ENCODE measurements at regions not wholly inside any gene's neighbourhood (a gene's known extent, or its start where the extent isn't known, plus 50 kb on each side); places are given as distances from the start of the nearest gene placed in this dataset.

- ChIA-PET CTCF (no interaction called here), POLR2A (no interaction called here)
- TF ChIP-seq BCL6B (tag by site-specific recombination; IDR thresholded peaks at IDR 0.05) (no peak), KLF10 (tag by site-specific recombination; IDR thresholded peaks at IDR 0.05) (no peak), ZNF366 (tag by site-specific recombination; conservative IDR thresholded peaks at IDR 0.05) (no peak), ZNF248 (tag by site-specific recombination; IDR thresholded peaks at IDR 0.05) (no peak), ZNF707 (tag by site-specific recombination; IDR thresholded peaks at IDR 0.05) (no peak), ZNF571 (tag by site-specific recombination; IDR thresholded peaks at IDR 0.05) (no peak), ZNF610 (tag by site-specific recombination; IDR thresholded peaks at IDR 0.05; ENCODE audit: borderline replicate concordance) (no peak), ZNF664 (tag by site-specific recombination; IDR thresholded peaks at IDR 0.05) (no peak), ZNF174 (tag by site-specific recombination; IDR thresholded peaks at IDR 0.05) (no peak), ZNF155 (tag by site-specific recombination; IDR thresholded peaks at IDR 0.05) (no peak), ZNF426 (tag by site-specific recombination; IDR thresholded peaks at IDR 0.05) (no peak), ZNF514 (tag by site-specific recombination; IDR thresholded peaks at IDR 0.05) (no peak), ZNF398 (tag by site-specific recombination; IDR thresholded peaks at IDR 0.05) (no peak), ZNF624 (tag by site-specific recombination; IDR thresholded peaks at IDR 0.05) (no peak), SCRT2 (tag by site-specific recombination; IDR thresholded peaks at IDR 0.05) (no peak), ZNF623 (tag by site-specific recombination; IDR thresholded peaks at IDR 0.05) (no peak), ZNF404 (tag by site-specific recombination; IDR thresholded peaks at IDR 0.05) (no peak)
- Histone ChIP-seq H3K4me1 (ENCODE audit: control insufficient read depth, insufficient read depth, low read length) (no peaks in the 10 kb centered on the region), H3K9me3 (ENCODE audit: control insufficient read depth, insufficient read depth, low read depth, low read length) (no peaks in the 10 kb centered on the region), H3K36me3 (ENCODE audit: control insufficient read depth in 2 of 2, insufficient read depth in 1 of 2, low read length in 2 of 2) (no peaks in the 10 kb centered on the region), H3K4me3 (ENCODE audit: low read depth, low read length) (no peak overlapping the region), H3K27ac (ENCODE audit: extremely low read depth, low read depth, low read length) (no peak overlapping the region)
Measured at GRCh38 chr2:238712011-238712410, 135.9 kb upstream of the TWIST2 start.

- TF ChIP-seq ZBTB10 (tag by site-specific recombination; IDR thresholded peaks at IDR 0.05) = no peak
- no peak for TF ChIP-seq EGR2 (tag by site-specific recombination; IDR thresholded peaks at IDR 0.05; ENCODE audit: low read depth)
- 0 out of 2 replicates have a peak, but pooled peaks have one; percentile 22 for TF ChIP-seq ZNF521 (tag by site-specific recombination; IDR thresholded peaks at IDR 0.05)
- TF ChIP-seq ZNF670 (tag by site-specific recombination; IDR thresholded peaks at IDR 0.05; ENCODE audit: low read depth) = 0 out of 2 replicates have a peak, but pooled peaks have one; percentile 58
- 0 out of 2 replicates have a peak, but pooled peaks have one; percentile 23 for TF ChIP-seq ZNF473 (tag by site-specific recombination; IDR thresholded peaks at IDR 0.05)
- no peak for TF ChIP-seq ZNF362 (tag by site-specific recombination; IDR thresholded peaks at IDR 0.05)
- POLR2A ChIA-PET = no interaction called here
- CTCF ChIA-PET = no interaction called here
- Histone ChIP-seq H3K4me3 (ENCODE audit: low read depth, low read length) (no peak overlapping the region), H3K4me1 (ENCODE audit: control insufficient read depth, insufficient read depth, low read length) (no peaks in the 10 kb centered on the region), H3K9me3 (ENCODE audit: control insufficient read depth, insufficient read depth, low read depth, low read length) (no peaks in the 10 kb centered on the region), H3K36me3 (ENCODE audit: control insufficient read depth in 2 of 2, insufficient read depth in 1 of 2, low read length in 2 of 2) (no peaks in the 10 kb centered on the region), H3K27ac (ENCODE audit: extremely low read depth, low read depth, low read length) (no peak overlapping the region)
Measured at GRCh38 chr2:238713198-238713826, 134.6 kb upstream of the TWIST2 start.
